MM.1S (cell line): ENCODE measurements at regions not wholly inside any gene's neighbourhood (a gene's known extent, or its start where the extent isn't known, plus 50 kb on each side); places are given as distances from the start of the nearest gene placed in this dataset.

Source experiments
- DNase-seq: peaks from one replicate; pipeline ENCODE4 v3.0.0-alpha.2; 2015
- H2AFZ ChIP-seq: fragments of 300-600 bp; sonication (generic); 2 replicates; pipeline ENCODE4 v1.6.0; 2016; ENCODE audit warnings: antibody characterized with exemption, low read length
- H3F3A ChIP-seq: fragments of 300-600 bp; sonication (generic); 2 replicates; pipeline ENCODE4 v1.6.1; 2016; ENCODE audit warnings: mild to moderate bottlenecking, antibody characterized with exemption, low read length, moderate library complexity, mixed read lengths; ENCODE audit not compliant: insufficient read depth
- H3K27ac ChIP-seq: fragments of 300-600 bp; sonication (generic); 2 replicates; pipeline ENCODE4 v1.5.1; 2016; ENCODE audit warnings: mild to moderate bottlenecking, low read length
- H3K27me3 ChIP-seq: fragments of 300-600 bp; sonication (generic); replicated peaks from 2 replicates; pipeline ENCODE4 v1.6.0; 2016; ENCODE audit warnings: low read length; ENCODE audit not compliant: insufficient read depth
- H3K36me3 ChIP-seq: fragments of 300-600 bp; sonication (generic); replicated peaks from 2 replicates; pipeline ENCODE4 v1.6.1; 2016; ENCODE audit warnings: mild to moderate bottlenecking, low read length, mixed read lengths; ENCODE audit not compliant: insufficient read depth
- H3K4me1 ChIP-seq: fragments of 300-600 bp; sonication (generic); 2 replicates; pipeline ENCODE4 v1.6.1; 2016; ENCODE audit warnings: low read length, mixed read lengths
- H3K4me2 ChIP-seq: fragments of 300-600 bp; sonication (generic); 2 replicates; pipeline ENCODE4 v1.6.0; 2016; ENCODE audit warnings: low read depth, low read length
- H3K4me3 ChIP-seq: fragments of 300-600 bp; sonication (generic); 2 replicates; pipeline ENCODE4 v1.5.1; 2016; ENCODE audit warnings: low read length, mixed read lengths
- H3K79me2 ChIP-seq: fragments of 300-600 bp; sonication (generic); 2 replicates; pipeline ENCODE4 v1.6.1; 2016; ENCODE audit warnings: mixed run types, low read length, mixed read lengths
- H3K9ac ChIP-seq: fragments of 300-600 bp; sonication (generic); 2 replicates; pipeline ENCODE4 v1.6.1; 2016; ENCODE audit warnings: low read length, mixed read lengths
- H3K9me2 ChIP-seq: fragments of 300-600 bp; sonication (generic); replicated peaks from 2 replicates; pipeline ENCODE4 v1.6.1; 2016; ENCODE audit warnings: mild to moderate bottlenecking, low read length, mixed read lengths; ENCODE audit not compliant: insufficient read depth
- H3K9me3 ChIP-seq: fragments of 300-600 bp; sonication (generic); replicated peaks from 2 replicates; pipeline ENCODE4 v1.6.1; 2016; ENCODE audit warnings: mild to moderate bottlenecking, low read length, mixed read lengths; ENCODE audit not compliant: insufficient read depth
- H4K20me1 ChIP-seq: fragments of 300-600 bp; sonication (generic); 2 replicates; pipeline ENCODE4 v1.6.1; 2016; ENCODE audit warnings: mild to moderate bottlenecking, low read length, moderate library complexity, mixed read lengths; ENCODE audit not compliant: insufficient read depth
- CTCF ChIP-seq: fragments of 300-600 bp; sonication (generic); IDR thresholded peaks from 2 replicates; pipeline ENCODE4 v1.5.1; 2016; ENCODE audit warnings: antibody characterized with exemption, low read length, mixed read lengths
- EZH2 ChIP-seq: fragments of 300-600 bp; sonication (generic); optimal IDR thresholded peaks from 2 replicates; pipeline ENCODE3; 2017; ENCODE audit warnings: low read depth, mild to moderate bottlenecking, antibody characterized with exemption, low read length, mixed read lengths
- EZH2phosphoT487 ChIP-seq: fragments of 300-600 bp; sonication (generic); IDR thresholded peaks from 2 replicates; pipeline ENCODE4 v1.6.1; 2018; ENCODE audit warnings: antibody characterized with exemption, low read length

GRCh38 chr20:20897145-20897544 lies 184.7 kb upstream of the RALGAPA2 start:
- no peaks in the 10 kb centered on the region for H3F3A ChIP-seq
- no peak overlapping the region for H3K4me3 ChIP-seq
- H3K79me2 ChIP-seq, result no peaks in the 10 kb centered on the region
- H3K4me1 ChIP-seq, result no peaks in the 10 kb centered on the region
- no peak overlapping the region for H2AFZ ChIP-seq
- no peaks in the 10 kb centered on the region for H3K36me3 ChIP-seq
- TF ChIP-seq EZH2phosphoT487, result no peak
- H3K27ac ChIP-seq, result no peak overlapping the region
- H4K20me1 ChIP-seq, result no peaks in the 10 kb centered on the region
- no peaks in the 10 kb centered on the region for H3K9me2 ChIP-seq
- H3K9ac ChIP-seq, result no peak overlapping the region
- H3K27me3 ChIP-seq, result no peaks in the 10 kb centered on the region
- no peak for DNase-seq
- no peaks in the 10 kb centered on the region for H3K9me3 ChIP-seq
- H3K4me2 ChIP-seq, result no peak overlapping the region

GRCh38 chr20:20896606-20897005 lies 184.2 kb upstream of the RALGAPA2 start:
- Histone ChIP-seq H4K20me1 (no peaks in the 10 kb centered on the region), H3K36me3 (no peaks in the 10 kb centered on the region), H2AFZ (no peak overlapping the region), H3K9me3 (no peaks in the 10 kb centered on the region), H3K4me2 (no peak overlapping the region), H3F3A (no peaks in the 10 kb centered on the region), H3K4me1 (no peaks in the 10 kb centered on the region), H3K27ac (no peak overlapping the region), H3K79me2 (no peaks in the 10 kb centered on the region), H3K27me3 (no peaks in the 10 kb centered on the region), H3K4me3 (no peak overlapping the region), H3K9me2 (no peaks in the 10 kb centered on the region), H3K9ac (no peak overlapping the region)
- TF ChIP-seq CTCF, result no peak
- TF ChIP-seq EZH2phosphoT487, result no peak
- TF ChIP-seq EZH2, result no peak
- no peak for DNase-seq

- Histone ChIP-seq H3K9ac (no peak overlapping the region), H3K4me2 (no peak overlapping the region), H4K20me1 (no peaks in the 10 kb centered on the region), H3K4me3 (no peak overlapping the region), H3K79me2 (no peaks in the 10 kb centered on the region), H2AFZ (no peak overlapping the region), H3K36me3 (no peaks in the 10 kb centered on the region), H3K9me2 (no peaks in the 10 kb centered on the region), H3K4me1 (no peaks in the 10 kb centered on the region), H3K27ac (no peak overlapping the region), H3K27me3 (no peaks in the 10 kb centered on the region), H3F3A (no peaks in the 10 kb centered on the region), H3K9me3 (no peaks in the 10 kb centered on the region)
- DNase-seq, result no peak
- TF ChIP-seq EZH2 (no peak), EZH2phosphoT487 (no peak), CTCF (no peak)
Measured at GRCh38 chr20:20895537-20895936, 183.1 kb upstream of the RALGAPA2 start.

GRCh38 chr20:20894753-20895152 lies 182.3 kb upstream of the RALGAPA2 start:
- Histone ChIP-seq H3K9me3 (no peaks in the 10 kb centered on the region), H3K9me2 (no peaks in the 10 kb centered on the region), H4K20me1 (no peaks in the 10 kb centered on the region), H2AFZ (no peak overlapping the region), H3F3A (no peaks in the 10 kb centered on the region), H3K9ac (no peak overlapping the region), H3K27me3 (no peaks in the 10 kb centered on the region), H3K4me2 (no peak overlapping the region), H3K36me3 (no peaks in the 10 kb centered on the region), H3K79me2 (no peaks in the 10 kb centered on the region), H3K27ac (no peak overlapping the region), H3K4me1 (no peaks in the 10 kb centered on the region), H3K4me3 (no peak overlapping the region)
- no peak for DNase-seq
- no peak for TF ChIP-seq EZH2
- no peak for TF ChIP-seq CTCF
